Psoas muscle (tissue), 7 donors: ENCODE measurements at regions not wholly inside any gene's neighbourhood (a gene's known extent, or its start where the extent isn't known, plus 50 kb on each side); places are given as distances from the start of the nearest gene placed in this dataset.

Experiments
- ATAC-seq, 4 donors: fragments of 200-7000 bp; cut with Tn5 transposase; one replicate each; pipeline ENCODE4 v1.9.1; 2020; ENCODE audit warnings: moderate library complexity in 3 of 4, mild to moderate bottlenecking in 2 of 4
- DNase-seq, 2 donors: peaks; one replicate each; pipeline ENCODE4 v3.0.0-alpha.2; 2020
- H3K27ac ChIP-seq: fragments of 200-600 bp; one replicate; pipeline ENCODE4 v1.8.0; 2022
- H3K27me3 ChIP-seq, 3 donors: fragments of 200-600 bp in 1 of 3; one replicate each; pipeline versions ENCODE4 v1.6.1 to v1.8.0; 2013 to 2022; ENCODE audit warnings: low read length in 2 of 3, mild to moderate bottlenecking in 2 of 3, moderate library complexity in 1 of 3; ENCODE audit not compliant: insufficient read depth in 3 of 3
- H3K36me3 ChIP-seq, 2 donors: fragments of 200-600 bp in 1 of 2; one replicate each; pipeline versions ENCODE4 v1.6.1 to v1.8.0; 2013 to 2022; ENCODE audit warnings: low read depth in 1 of 2, mild to moderate bottlenecking in 1 of 2, moderate library complexity in 1 of 2; ENCODE audit not compliant: insufficient read depth in 1 of 2
- H3K4me1 ChIP-seq: fragments of 200-600 bp; one replicate; pipeline ENCODE4 v1.8.0; 2022
- H3K4me3 ChIP-seq: fragments of 200-600 bp; one replicate; pipeline ENCODE4 v1.8.0; 2022; ENCODE audit warnings: mild to moderate bottlenecking
- H3K9me3 ChIP-seq: fragments of 200-600 bp; one replicate; pipeline ENCODE4 v1.8.0; 2022
- CTCF ChIP-seq: fragments of 200-600 bp; IDR thresholded peaks from one replicate; pipeline ENCODE4 v1.8.0; 2022; ENCODE audit warnings: antibody characterized with exemption
- WGBS, 3 donors: extraction: QIAGEN DNeasy Blood & Tissue Kit; methylation state at CpG; one replicate each; pipeline versions ENCODE4 v1.1.6 to v1.1.7; 2013; 5-methylcytosine and 5-hydroxymethylcytosine counted together
- intact Hi-C, 2 donors: fragments of 100-400 bp; cut with DNase I; formaldehyde crosslinking; loops; one replicate each; pipeline versions ENCODE4 v1.11.0 to v1.14.2; 2022
- donor health status: healthy with polysubstance abuse.
- donor health status: DM: no; HTN: no; CAD: no; lungs with moderate emphysema.
- donor health status: Bipolar disorder and iron deficiency.
- donor health status: healthy.
- donor health status: DM: yes; HTN: yes; CAD: no.
- donor health status: DM: no; HTN: no; CAD: no.
- donor health status: DM: yes; HTN: yes; CAD: no.

- WGBS, 3 donors: 58 to 91% (median 60%) methylated on average over 1 of the region's 1 CpG
- Histone ChIP-seq H3K9me3 (no peaks in the 10 kb centered on the region), H3K27ac (no peak overlapping the region), H3K4me1 (no peaks in the 10 kb centered on the region), H3K27me3 (no peaks in the 10 kb centered on the region), H3K36me3 (no peaks in the 10 kb centered on the region), H3K4me3 (no peak overlapping the region)
- DNase-seq (no peak), ATAC-seq (no peak)
- intact Hi-C loops: no loop called here
- no peak for TF ChIP-seq CTCF
These were observed 137.2 kb upstream of the EDNRA start for GRCh38 chr4:147343692-147344091.

GRCh38 chr4:147345662-147346061, 135.2 kb upstream of the EDNRA start:
- Histone ChIP-seq H3K4me3 (no peak overlapping the region), H3K4me1 (no peaks in the 10 kb centered on the region), H3K9me3 (no peaks in the 10 kb centered on the region), H3K27me3 (no peaks in the 10 kb centered on the region), H3K27ac (no peak overlapping the region), H3K36me3 (no peaks in the 10 kb centered on the region)
- WGBS, 3 donors: 50 to 57% (median 55%) methylated on average over 1 of the region's 1 CpG
- no peak for TF ChIP-seq CTCF
- DNase-seq: no peak
- intact Hi-C loops: no loop called here
- ATAC-seq: no peak

- DNase-seq (no peak), ATAC-seq (no peak)
- H3K27me3 ChIP-seq: no peaks in the 10 kb centered on the region
- no peak for TF ChIP-seq CTCF
- H3K27ac ChIP-seq: no peak overlapping the region
- WGBS, 3 donors: 81 to 92% (median 82%) methylated on average over 8 of the region's 8 CpGs
- H3K36me3 ChIP-seq: no peaks in the 10 kb centered on the region
- H3K4me1 ChIP-seq: no peaks in the 10 kb centered on the region
- intact Hi-C loops: no loop called here
- no peak overlapping the region for H3K4me3 ChIP-seq
- H3K9me3 ChIP-seq: no peaks in the 10 kb centered on the region
These were observed 133.7 kb upstream of the EDNRA start for GRCh38 chr4:147347217-147347616.

GRCh38 chr4:147349193-147349592, 131.7 kb upstream of the EDNRA start:
- Histone ChIP-seq H3K27me3 (no peaks in the 10 kb centered on the region), H3K36me3 (no peaks in the 10 kb centered on the region), H3K4me3 (no peak overlapping the region), H3K27ac (no peak overlapping the region), H3K4me1 (no peaks in the 10 kb centered on the region), H3K9me3 (no peaks in the 10 kb centered on the region)
- ATAC-seq (no peak), DNase-seq (no peak)
- WGBS, 3 donors: 47 to 56% (median 50%) methylated on average over 3 of the region's 3 CpGs
- intact Hi-C loops: no loop called here
- no peak for TF ChIP-seq CTCF

GRCh38 chr4:147351083-147351787, 129.7 kb upstream of the EDNRA start:
- no peak overlapping the region for H3K4me3 ChIP-seq
- 94 to 97% (median 95%) methylated on average over 5 of the region's 5 CpGs for whole genome bisulfite sequencing, 3 donors
- no peak for DNase-seq
- no peaks in the 10 kb centered on the region for H3K27me3 ChIP-seq
- no peaks in the 10 kb centered on the region for H3K36me3 ChIP-seq
- no peaks in the 10 kb centered on the region for H3K4me1 ChIP-seq
- no peak for ATAC-seq
- no peaks in the 10 kb centered on the region for H3K9me3 ChIP-seq
- intact Hi-C loops: no loop called here
- TF ChIP-seq CTCF: no peak
- H3K27ac ChIP-seq: no peak overlapping the region
